Right lobe of liver (tissue), 4 donors: ENCODE measurements at regions not wholly inside any gene's neighbourhood (a gene's known extent, or its start where the extent isn't known, plus 50 kb on each side); places are given as distances from the start of the nearest gene placed in this dataset.

ENCODE experiments used
- POLR2A ChIP-seq: fragments of 450-650 bp; IDR thresholded peaks from one replicate; pipeline ENCODE4 v1.6.1; 2017; ENCODE audit warnings: antibody characterized with exemption, mild to moderate bottlenecking
- TF ChIP-seq, protein P1 (sequence below), 4 donors: fragments of 200-600 bp in 3 of 4; fragments of 450-650 bp in 1 of 4; IDR thresholded peaks; one replicate each; pipeline versions ENCODE4 v1.5.1 to v1.8.0; 2016 to 2022; ENCODE audit warnings: antibody characterized with exemption in 4 of 4, mild to moderate bottlenecking in 2 of 4
- donor health status: DM: no; HTN: no; CAD: no.
- donor health status: DM: no; HTN: no; CAD: no.
- donor health status: DM: no; HTN: yes; CAD: no.

DNA sequence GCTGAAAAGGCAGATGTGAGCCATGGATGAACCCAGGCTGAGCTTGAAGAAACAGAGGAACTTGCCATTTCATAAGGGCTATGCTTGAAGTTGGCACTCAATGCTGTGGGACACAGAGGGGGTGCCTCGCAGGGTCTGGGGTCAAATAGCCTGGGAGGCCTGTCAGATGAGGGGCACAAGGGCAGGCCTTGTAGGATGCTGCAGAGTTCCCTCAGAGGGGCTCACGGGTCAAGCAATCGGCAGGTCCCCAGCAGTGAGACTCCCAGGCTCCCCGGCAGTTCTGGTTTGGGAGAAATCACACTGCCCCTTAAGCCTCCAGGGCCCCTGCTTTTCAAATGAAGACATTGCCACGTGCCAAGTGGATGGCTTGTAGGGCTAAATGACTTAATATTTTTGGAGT lies 116.7 kb upstream of the GRIK3 start:
- TF ChIP-seq, protein P1, sequence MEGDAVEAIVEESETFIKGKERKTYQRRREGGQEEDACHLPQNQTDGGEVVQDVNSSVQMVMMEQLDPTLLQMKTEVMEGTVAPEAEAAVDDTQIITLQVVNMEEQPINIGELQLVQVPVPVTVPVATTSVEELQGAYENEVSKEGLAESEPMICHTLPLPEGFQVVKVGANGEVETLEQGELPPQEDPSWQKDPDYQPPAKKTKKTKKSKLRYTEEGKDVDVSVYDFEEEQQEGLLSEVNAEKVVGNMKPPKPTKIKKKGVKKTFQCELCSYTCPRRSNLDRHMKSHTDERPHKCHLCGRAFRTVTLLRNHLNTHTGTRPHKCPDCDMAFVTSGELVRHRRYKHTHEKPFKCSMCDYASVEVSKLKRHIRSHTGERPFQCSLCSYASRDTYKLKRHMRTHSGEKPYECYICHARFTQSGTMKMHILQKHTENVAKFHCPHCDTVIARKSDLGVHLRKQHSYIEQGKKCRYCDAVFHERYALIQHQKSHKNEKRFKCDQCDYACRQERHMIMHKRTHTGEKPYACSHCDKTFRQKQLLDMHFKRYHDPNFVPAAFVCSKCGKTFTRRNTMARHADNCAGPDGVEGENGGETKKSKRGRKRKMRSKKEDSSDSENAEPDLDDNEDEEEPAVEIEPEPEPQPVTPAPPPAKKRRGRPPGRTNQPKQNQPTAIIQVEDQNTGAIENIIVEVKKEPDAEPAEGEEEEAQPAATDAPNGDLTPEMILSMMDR (IDR thresholded peaks at IDR 0.05), result no peak
- no peak for TF ChIP-seq POLR2A
